HG03175 (cell line): ENCODE measurements at regions not wholly inside any gene's neighbourhood (a gene's known extent, or its start where the extent isn't known, plus 50 kb on each side); places are given as distances from the start of the nearest gene placed in this dataset.

Experiments used
- ATAC-seq: cut with Tn5 transposase; IDR thresholded peaks from one replicate; pipeline ENCODE4 v1.9.1; 2021; ENCODE audit warnings: mild to moderate bottlenecking, moderate library complexity; ENCODE audit not compliant: unreplicated experiment

DNA sequence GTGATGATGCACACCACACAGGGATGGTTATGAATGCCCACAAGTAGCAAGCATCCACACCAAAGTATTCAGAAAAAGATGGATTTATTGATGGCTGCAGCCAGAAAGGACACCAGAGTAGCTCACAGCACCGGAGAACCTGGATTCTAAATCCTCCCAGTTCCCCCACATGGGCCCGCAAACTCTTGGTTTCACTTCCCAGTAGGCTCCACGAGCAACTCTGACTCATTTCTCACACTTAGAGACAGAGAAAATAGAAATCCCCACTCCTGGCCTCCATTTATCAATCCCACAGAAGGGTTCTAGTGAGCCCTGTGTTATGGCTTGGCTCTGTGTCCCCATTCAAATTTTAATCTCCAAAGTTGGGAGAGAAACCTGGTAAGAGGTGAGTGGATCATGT lies 426.7 kb upstream of the MYT1L start:
- ATAC-seq = no peak

DNA sequence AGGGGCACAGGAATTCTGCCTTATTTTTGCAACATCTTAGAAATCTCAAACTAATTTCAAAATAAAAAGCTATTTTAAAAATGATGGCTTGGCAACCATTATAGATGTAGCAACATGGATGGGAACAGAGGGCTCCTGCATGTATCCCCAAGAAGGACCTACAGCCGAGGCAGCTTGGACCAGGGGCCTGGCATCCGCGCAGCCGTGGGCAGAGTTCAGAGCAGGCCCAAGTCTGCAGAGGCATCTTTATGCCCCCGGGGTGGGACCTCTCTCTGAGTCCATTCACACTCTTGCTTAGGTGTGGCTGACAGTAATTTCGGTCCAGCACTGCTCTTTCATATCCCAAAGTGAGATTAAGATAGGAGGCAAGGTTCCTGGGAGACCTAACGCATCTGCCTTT lies 425.8 kb upstream of the MYT1L start:
- no peak for ATAC-seq

GRCh38 chr2:2755990-2756389 lies 424.9 kb upstream of the MYT1L start:
- no peak for ATAC-seq

DNA sequence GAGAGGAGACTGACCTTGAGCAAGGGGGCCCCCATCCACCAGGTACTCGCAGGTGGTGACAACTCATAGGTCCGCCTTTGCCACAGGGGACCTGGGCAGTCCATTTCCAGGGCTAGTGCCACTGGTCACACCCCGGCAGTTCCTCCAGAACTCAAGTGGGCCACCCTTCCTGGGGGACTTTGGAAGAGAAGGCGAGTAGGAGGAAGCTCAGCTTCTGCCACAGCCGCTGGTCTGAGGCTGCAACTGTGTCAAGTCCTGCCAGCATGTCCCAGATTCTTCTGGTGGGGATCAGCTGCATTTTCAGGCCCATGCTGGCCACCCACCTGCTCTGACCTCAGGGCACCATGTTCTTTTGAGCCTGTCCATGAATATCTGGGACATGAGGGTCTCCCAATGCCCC lies 423.9 kb upstream of the MYT1L start:
- no peak for ATAC-seq

GRCh38 chr2:2751715-2752315 lies 420.7 kb upstream of the MYT1L start:
- ATAC-seq = no peak

DNA sequence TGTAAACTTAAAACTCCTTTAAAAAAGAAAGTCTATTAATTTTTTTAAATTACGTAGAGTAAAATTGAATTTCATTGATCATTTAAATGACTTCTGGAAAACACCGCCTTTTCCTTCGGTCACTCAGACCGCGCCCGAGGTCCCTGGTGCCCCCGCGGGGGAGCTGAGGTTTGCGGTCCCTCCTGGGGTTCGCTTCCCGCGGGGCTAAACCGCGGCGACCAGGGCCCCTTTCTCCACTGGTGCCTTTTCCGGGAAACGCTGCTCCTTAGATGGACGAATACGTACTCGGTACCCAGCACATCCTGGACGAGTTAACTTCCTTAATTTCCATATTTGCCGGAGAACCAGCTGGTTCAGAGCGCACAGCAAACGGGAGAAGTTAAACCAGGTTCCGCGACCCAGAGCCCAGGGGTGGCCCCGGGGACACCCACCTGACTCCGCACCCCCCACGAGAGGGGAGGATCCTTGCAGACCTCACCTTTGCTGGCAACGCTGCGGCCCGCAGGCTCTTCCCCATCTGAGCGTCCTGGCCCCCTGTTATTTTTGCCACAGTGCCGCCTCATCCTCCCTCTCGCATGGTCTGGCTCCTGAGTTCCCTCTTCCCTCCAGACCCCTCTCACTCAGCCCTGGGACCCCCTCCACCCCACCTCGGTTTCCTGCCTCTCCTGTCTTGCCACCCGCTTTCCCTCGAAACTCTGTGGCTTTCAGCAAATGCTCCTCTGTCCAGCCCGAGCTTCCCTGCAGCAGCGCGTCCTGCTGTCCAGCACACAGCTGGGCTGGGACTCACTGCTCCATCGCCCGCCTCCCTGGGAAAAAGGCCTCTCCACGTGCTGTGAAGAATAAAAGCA lies 420.0 kb upstream of the MYT1L start:
- no peak for ATAC-seq

DNA sequence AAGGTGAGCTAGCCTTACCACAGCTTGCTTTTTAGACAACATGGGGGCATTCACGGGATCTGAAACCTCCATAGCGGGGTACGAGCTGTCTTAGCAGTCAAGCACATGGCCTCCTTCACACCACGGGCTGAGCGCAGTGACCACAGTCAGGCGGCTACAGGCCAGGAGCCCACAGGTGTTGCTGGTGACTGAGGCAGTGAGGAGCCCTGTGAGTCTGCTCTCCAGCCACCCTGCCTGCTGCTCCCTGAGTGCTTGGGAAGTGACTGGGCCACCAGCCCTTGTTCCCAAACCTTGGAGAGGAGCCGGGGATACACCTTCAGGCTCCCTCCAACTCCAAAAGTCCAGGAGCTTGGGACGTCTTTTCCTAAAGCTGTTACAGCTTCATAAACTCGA lies 418.1 kb upstream of the MYT1L start:
- no peak for ATAC-seq

DNA sequence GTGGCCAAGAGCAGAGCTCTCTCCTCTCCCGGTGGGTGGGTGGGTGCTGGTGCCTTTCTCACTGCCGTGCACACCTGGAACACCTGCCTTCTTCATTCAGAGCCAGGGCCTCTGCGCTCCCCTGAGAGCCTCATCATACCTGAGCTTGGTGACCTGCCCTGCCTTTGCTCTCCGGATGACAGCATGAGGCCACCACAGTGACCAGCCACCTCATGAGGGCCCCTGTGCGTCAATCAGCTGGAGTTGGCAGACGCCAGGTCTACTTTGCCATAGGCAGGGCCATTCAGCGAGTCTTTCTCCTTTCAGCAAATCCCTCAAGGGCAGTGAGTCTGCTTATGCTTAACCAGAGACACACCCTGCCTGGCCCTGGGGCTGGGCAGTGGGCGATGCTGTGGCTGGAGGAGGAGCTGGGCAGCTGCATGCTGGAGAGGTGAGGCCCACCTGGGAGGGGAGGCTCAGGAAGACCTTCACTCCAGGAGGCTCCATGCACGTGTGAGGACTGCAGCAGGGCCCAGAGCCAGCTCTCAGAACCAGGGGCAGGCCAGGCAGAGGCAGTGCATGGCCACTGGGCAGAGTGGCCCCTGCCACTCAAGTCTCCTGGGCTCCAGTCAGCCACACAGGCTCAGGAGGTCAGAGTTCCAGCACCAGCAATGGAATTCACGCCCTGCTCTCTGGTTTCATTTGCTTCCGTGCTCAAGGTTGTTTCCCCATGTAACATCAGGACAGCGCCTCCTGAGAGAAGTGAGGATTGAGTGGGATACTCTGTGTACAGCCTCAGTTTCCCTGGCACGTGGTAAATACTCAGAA lies 417.5 kb upstream of the MYT1L start:
- ATAC-seq = no peak

- ATAC-seq = no peak
These were observed 416.8 kb upstream of the MYT1L start for GRCh38 chr2:2747797-2748301.

DNA sequence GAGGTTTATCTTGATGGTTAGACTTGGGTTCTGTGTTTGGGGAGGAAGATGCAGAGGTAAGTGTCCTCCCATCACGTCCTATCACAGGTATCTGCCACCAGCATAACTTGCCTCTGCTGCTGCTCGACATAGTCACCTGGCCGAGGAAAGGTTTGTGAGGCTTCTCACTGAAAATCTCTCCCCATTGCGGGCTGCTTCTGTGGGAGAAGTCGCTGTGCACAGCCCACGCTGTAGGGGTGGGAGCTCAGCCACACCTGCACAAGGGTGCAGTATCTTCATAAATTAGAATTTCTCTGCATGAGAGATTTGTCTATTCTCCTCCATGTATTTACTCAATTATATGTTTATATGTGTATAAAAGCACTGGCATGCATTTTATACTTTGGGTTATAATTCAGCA lies 415.7 kb upstream of the MYT1L start:
- ATAC-seq = no peak

GRCh38 chr2:2744958-2745715 lies 414.1 kb upstream of the MYT1L start:
- ATAC-seq = no peak

DNA sequence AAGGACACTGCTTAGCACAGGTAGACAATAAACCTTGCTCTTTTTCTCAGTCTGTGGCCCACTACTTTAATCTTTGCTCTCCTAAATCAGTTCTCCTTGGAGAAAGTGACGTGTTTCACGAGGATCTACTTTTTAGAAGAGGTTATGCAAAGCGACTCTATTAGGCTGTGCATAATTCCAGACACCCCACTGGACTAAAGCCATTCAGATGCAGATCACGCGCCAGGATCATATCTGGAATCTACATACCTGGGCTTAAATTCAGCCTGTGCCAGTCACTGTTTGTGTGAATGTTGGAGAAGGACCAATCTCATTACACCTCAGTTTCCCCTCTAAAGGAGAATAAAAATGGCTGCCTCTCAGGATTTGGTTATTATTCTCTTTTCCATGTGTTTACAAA lies 413.0 kb upstream of the MYT1L start:
- no peak for ATAC-seq

- ATAC-seq = no peak
These were observed 412.1 kb upstream of the MYT1L start for GRCh38 chr2:2743164-2743571.

- no peak for ATAC-seq
These were observed 411.7 kb upstream of the MYT1L start for GRCh38 chr2:2742726-2743125.

DNA sequence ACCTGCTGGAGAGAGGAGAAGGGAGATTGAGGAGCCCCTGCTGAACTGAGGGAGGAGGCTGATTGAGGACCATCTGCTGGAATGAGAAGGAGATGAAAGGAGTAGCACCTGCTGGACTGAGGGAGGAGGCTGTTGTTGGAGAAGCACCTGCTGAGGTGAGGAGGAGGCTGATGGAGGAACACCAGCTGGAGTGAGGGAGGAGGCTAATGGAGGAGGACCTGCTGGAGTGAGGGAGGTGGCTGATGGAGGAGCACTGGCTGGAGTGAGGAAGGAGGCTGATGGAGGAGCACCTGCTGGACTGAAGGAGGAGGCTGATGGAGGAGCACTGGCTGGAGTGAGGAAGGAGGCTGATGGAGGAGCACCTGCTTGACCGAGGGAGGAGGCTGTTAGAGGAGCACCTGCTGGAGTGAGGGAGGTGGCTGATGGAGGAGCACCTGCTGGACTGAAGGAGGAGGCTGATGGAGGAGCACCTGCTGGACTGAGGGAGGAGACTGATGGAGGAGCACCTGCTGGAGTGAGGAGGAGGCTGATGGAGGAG lies 409.2 kb upstream of the MYT1L start:
- ATAC-seq = no peak

DNA sequence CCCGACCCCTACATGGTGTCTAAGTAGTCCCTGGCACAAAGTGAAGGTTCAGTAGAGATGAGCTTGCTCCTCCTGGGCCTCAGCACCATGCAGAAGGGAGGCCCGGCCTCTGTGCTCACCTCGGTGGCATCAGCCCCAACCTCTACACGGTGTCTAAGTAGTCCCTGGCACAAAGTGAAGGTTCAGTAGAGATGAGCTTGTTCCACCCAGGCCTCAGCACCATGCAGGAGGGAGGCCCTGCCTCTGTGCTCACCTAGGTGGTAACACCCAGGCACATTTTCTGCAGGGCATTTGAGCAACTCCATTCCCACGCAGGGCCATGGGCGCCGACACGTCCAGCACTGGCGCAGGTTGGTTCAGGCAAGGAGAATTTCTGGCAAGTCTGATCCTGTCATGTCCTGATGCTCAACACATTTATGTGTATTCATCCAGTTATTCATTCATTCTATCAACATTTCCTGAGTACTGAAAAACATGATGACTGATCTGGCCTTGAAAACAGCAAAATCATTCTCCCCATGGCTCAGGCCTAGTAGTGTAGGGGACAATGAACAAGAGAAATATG lies 408.2 kb upstream of the MYT1L start:
- no peak for ATAC-seq

DNA sequence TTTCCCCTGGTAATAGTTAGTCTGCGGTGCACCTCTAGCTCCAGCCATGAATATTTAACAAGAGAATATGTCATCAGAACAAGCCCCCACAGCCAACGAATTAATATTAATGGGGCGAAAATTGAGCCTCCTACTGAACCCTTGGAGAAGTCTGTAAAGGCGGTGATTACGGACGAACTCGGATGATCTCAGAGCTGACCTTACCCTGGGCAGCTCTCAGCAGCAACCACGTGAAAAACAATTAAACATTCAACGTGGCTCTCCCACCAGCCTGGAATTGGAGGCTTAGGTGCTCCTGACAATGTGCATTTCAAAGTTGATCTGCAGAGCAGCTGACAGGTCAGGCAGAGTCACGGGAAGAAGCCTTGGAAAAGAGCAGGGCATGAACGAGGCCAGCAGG lies 407.6 kb upstream of the MYT1L start:
- ATAC-seq = no peak

- no peak for ATAC-seq
These were observed 407.2 kb upstream of the MYT1L start for GRCh38 chr2:2738276-2738675.

GRCh38 chr2:2735041-2735440 lies 404.0 kb upstream of the MYT1L start:
- no peak for ATAC-seq

DNA sequence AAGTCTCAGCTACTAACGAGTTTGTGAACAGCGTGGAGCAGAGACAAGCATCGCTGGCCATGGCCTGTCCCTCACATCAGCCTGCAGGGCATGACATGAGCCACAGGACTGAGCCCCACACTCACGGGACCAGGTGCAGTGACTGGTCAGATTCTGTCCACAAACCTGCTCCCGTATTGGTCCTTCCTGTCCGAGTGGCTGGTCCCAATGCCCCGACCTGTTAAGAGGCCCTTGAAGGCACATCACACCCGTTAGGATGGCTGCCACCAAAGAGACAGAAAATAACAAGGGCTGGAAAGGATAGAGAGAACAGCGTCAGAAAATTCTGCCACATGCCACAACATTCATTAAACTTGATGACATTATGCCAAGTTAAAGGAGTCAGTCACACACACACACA lies 403.2 kb upstream of the MYT1L start:
- ATAC-seq = no peak
